ENCODE measurements at regions not wholly inside any gene's neighbourhood (a gene's known extent, or its start where the extent isn't known, plus 50 kb on each side); places are given as distances from the start of the nearest gene placed in this dataset.

DNA sequence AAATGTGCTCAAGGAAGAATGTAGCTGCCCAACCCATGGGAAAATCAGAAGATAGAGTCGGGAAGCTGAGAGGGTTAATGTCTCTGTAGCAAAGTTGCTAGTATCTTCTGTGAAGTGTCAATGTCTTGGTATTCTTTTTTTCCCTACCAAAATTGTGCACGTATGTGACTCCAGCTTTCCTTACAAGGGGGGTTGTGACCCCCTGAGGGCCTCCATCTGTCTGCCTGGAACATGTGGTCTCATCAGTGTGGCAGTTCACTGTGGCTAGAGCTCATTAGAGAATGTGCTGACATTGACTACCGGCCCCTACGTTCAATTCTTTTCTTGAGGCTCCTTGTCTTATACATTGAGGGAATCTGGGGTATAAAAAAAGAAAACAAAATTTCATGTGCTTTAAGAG lies 725.2 kb upstream of the CELF2 start:
- TF ChIP-seq POLR2A (IDR thresholded peaks at IDR 0.05) (no peak), CTCF (IDR thresholded peaks at IDR 0.05) (no peak)

All from thyroid gland (tissue), 4 donors.